Thyroid gland (tissue), 4 donors: ENCODE measurements at regions not wholly inside any gene's neighbourhood (a gene's known extent, or its start where the extent isn't known, plus 50 kb on each side); places are given as distances from the start of the nearest gene placed in this dataset.

Source experiments
- CTCF ChIP-seq, 6 experiments: fragments of 200-600 bp in 3 of 6; fragments of 450-650 bp in 3 of 6; sonication (generic) in 3 of 6; IDR thresholded peaks; one replicate each; pipeline ENCODE4 v1.5.1; 2016 to 2019; ENCODE audit warnings: antibody characterized with exemption in 6 of 6, mild to moderate bottlenecking in 2 of 6, inconsistent platforms in 1 of 6, moderate library complexity in 1 of 6
- POLR2A ChIP-seq, 2 donors: fragments of 450-650 bp; IDR thresholded peaks; one replicate each; pipeline ENCODE4 v1.6.1; 2017; ENCODE audit warnings: antibody characterized with exemption in 2 of 2, mild to moderate bottlenecking in 2 of 2, moderate library complexity in 1 of 2

DNA sequence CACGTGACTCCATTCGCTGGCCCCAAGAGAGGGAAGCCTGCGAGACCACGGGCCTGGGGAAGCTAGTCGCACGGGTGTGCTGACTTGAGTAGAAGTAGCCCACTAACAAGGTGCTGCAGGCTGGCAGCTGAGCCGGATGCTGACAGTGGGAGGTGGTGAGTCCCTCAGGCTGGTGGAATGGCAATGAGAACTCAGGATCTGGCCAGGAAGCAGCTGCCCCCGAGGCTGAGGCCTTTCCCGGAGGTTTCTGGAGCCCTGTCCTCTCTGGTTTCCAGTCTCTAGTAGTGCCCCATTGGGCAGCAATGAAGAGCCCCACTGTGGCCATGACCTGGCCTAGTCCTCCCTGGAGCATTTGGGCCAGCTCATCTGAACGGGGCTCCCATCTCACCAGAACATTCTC, 366.7 kb upstream of the IRX4 start:
- no peak for TF ChIP-seq POLR2A (IDR thresholded peaks at IDR 0.05)
- no peak for TF ChIP-seq CTCF (IDR thresholded peaks at IDR 0.05)
